ENCODE measurements at regions not wholly inside any gene's neighbourhood (a gene's known extent, or its start where the extent isn't known, plus 50 kb on each side); places are given as distances from the start of the nearest gene placed in this dataset.

DNA sequence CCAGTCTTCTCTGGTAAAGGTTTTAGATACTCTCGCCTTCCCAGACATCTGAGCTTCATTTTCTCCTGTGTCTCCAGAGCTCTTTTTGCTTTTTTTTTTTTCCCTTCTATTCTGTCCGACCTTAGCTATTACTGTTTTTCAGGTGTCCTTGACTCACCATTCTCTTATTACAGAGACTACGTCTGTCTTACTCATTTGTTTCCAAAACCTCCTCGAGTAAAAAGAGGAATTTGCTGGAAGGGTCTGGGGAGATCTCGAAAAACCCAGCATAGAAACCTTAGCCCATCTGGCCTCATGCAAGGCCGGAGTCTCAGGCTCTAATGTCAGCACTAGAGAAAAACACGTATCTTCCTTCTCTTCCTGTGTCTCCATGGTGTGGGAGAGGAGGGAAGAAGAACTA lies 109.2 kb upstream of the CARMIL1 start:
- no peaks in the 10 kb centered on the region for H3K27me3 ChIP-seq (ENCODE audit: control insufficient read depth, insufficient read depth, low read length)
- no peak for DNase-seq (ENCODE audit: low read depth, low spot score)
- CTCF ChIA-PET: no interaction called here
- no peak overlapping the region for H3K4me3 ChIP-seq (ENCODE audit: low read depth, low read length)
- TF ChIP-seq, protein P1, sequence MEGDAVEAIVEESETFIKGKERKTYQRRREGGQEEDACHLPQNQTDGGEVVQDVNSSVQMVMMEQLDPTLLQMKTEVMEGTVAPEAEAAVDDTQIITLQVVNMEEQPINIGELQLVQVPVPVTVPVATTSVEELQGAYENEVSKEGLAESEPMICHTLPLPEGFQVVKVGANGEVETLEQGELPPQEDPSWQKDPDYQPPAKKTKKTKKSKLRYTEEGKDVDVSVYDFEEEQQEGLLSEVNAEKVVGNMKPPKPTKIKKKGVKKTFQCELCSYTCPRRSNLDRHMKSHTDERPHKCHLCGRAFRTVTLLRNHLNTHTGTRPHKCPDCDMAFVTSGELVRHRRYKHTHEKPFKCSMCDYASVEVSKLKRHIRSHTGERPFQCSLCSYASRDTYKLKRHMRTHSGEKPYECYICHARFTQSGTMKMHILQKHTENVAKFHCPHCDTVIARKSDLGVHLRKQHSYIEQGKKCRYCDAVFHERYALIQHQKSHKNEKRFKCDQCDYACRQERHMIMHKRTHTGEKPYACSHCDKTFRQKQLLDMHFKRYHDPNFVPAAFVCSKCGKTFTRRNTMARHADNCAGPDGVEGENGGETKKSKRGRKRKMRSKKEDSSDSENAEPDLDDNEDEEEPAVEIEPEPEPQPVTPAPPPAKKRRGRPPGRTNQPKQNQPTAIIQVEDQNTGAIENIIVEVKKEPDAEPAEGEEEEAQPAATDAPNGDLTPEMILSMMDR (IDR thresholded peaks at IDR 0.05; ENCODE audit: low read depth, low read length): no peak
- H3K9me3 ChIP-seq (ENCODE audit: control insufficient read depth, insufficient read depth, low read length): no peaks in the 10 kb centered on the region
- POLR2A ChIA-PET: no interaction called here
- H3K27ac ChIP-seq (ENCODE audit: low read depth, low read length): peak overlapping the region; percentile 34

GRCh38 chr6:25170640-25171039 lies 108.5 kb upstream of the CARMIL1 start:
- Histone ChIP-seq H3K27ac (ENCODE audit: low read depth, low read length) (no peak overlapping the region), H3K4me3 (ENCODE audit: low read depth, low read length) (no peak overlapping the region), H3K9me3 (ENCODE audit: control insufficient read depth, insufficient read depth, low read length) (no peaks in the 10 kb centered on the region), H3K27me3 (ENCODE audit: control insufficient read depth, insufficient read depth, low read length) (no peaks in the 10 kb centered on the region)
- ChIA-PET CTCF (interaction anchor here (1.3 kb wide), 1 partner anchor 319 kb away, joined by 4 read pairs; no protein-coding TSS in a partner anchor), POLR2A (no interaction called here)
- no peak for DNase-seq (ENCODE audit: low read depth, low spot score)
- TF ChIP-seq, protein P1 (IDR thresholded peaks at IDR 0.05; ENCODE audit: low read depth, low read length): no peak

- TF ChIP-seq, protein P1 (IDR thresholded peaks at IDR 0.05; ENCODE audit: low read depth, low read length): no peak
- POLR2A ChIA-PET: no interaction called here
- CTCF ChIA-PET: interaction anchor here (1.1 to 1.3 kb wide), 2 partner anchors 52 to 319 kb away, joined by 3 to 4 read pairs; no protein-coding TSS in a partner anchor
- no peak overlapping the region for H3K27ac ChIP-seq (ENCODE audit: low read depth, low read length)
- no peak for DNase-seq (ENCODE audit: low read depth, low spot score)
- no peaks in the 10 kb centered on the region for H3K9me3 ChIP-seq (ENCODE audit: control insufficient read depth, insufficient read depth, low read length)
- no peak overlapping the region for H3K4me3 ChIP-seq (ENCODE audit: low read depth, low read length)
- H3K27me3 ChIP-seq (ENCODE audit: control insufficient read depth, insufficient read depth, low read length): no peaks in the 10 kb centered on the region
Measured at GRCh38 chr6:25171301-25171700, 107.9 kb upstream of the CARMIL1 start.

GRCh38 chr6:25172819-25173218 lies 106.4 kb upstream of the CARMIL1 start:
- H3K9me3 ChIP-seq (ENCODE audit: control insufficient read depth, insufficient read depth, low read length): no peaks in the 10 kb centered on the region
- H3K27ac ChIP-seq (ENCODE audit: low read depth, low read length): peak overlapping the region; percentile 90
- no peak overlapping the region for H3K4me3 ChIP-seq (ENCODE audit: low read depth, low read length)
- POLR2A ChIA-PET: interaction anchor here (0.6 to 2.3 kb wide), 8 partner anchors 17 to 703 kb away, joined by 3 to 47 read pairs (median 6); no protein-coding TSS in a partner anchor
- DNase-seq (ENCODE audit: low read depth, low spot score): peak; percentile 78
- CTCF ChIA-PET: interaction anchor here (0.5 to 1.8 kb wide), 4 partner anchors 10 to 405 kb away, joined by 3 to 5 read pairs (median 4); partner anchors contain the start of gene CARMIL1
- H3K27me3 ChIP-seq (ENCODE audit: control insufficient read depth, insufficient read depth, low read length): no peaks in the 10 kb centered on the region
- TF ChIP-seq, protein P1 (IDR thresholded peaks at IDR 0.05; ENCODE audit: low read depth, low read length): no peak

DNA sequence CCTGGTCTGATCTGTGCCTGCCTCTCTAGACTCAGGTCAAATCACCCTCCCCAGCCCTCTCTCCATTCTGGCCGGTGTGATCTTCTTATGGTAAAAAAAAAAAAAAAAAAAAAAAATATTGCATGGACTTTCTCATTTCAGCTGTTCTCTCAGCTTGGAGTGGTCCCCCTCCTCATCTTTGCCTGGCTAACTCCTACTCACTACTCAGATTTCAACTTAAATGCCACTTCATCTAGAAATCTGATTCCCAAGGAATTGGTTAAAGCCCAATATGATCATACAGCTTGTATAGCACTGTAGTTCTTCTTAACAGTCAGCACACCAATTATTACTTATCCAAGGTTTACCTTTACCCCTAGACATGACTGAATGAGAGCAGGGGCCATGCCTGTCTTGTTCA lies 105.9 kb upstream of the CARMIL1 start:
- ChIA-PET POLR2A (interaction anchor here (0.6 to 2.3 kb wide), 8 partner anchors 17 to 703 kb away, joined by 3 to 47 read pairs (median 6); no protein-coding TSS in a partner anchor), CTCF (interaction anchor here (0.6 to 1.8 kb wide), 3 partner anchors 9 to 405 kb away, joined by 3 to 5 read pairs (median 4); no protein-coding TSS in a partner anchor)
- no peaks in the 10 kb centered on the region for H3K27me3 ChIP-seq (ENCODE audit: control insufficient read depth, insufficient read depth, low read length)
- TF ChIP-seq, protein P1 (IDR thresholded peaks at IDR 0.05; ENCODE audit: low read depth, low read length): no peak
- DNase-seq (ENCODE audit: low read depth, low spot score): no peak
- H3K27ac ChIP-seq (ENCODE audit: low read depth, low read length): peak overlapping the region; percentile 90
- no peaks in the 10 kb centered on the region for H3K9me3 ChIP-seq (ENCODE audit: control insufficient read depth, insufficient read depth, low read length)
- no peak overlapping the region for H3K4me3 ChIP-seq (ENCODE audit: low read depth, low read length)
